HG03045 (cell line): ENCODE measurements at regions not wholly inside any gene's neighbourhood (a gene's known extent, or its start where the extent isn't known, plus 50 kb on each side); places are given as distances from the start of the nearest gene placed in this dataset.

Source experiments
- ATAC-seq: cut with Tn5 transposase; IDR thresholded peaks from one replicate; pipeline ENCODE4 v1.9.1; 2021; ENCODE audit warnings: mild to moderate bottlenecking, moderate library complexity; ENCODE audit not compliant: unreplicated experiment

GRCh38 chr2:176388861-176389260 is 119.6 kb downstream of the MTX2 start:
- no peak for ATAC-seq

- no peak for ATAC-seq
These were observed 121.3 kb downstream of the MTX2 start for GRCh38 chr2:176390276-176391147.

- no peak for ATAC-seq
These were observed 121.8 kb downstream of the MTX2 start for GRCh38 chr2:176391148-176391419.

GRCh38 chr2:176392249-176392648 is 123.0 kb downstream of the MTX2 start:
- no peak for ATAC-seq

- no peak for ATAC-seq
These were observed 123.6 kb downstream of the MTX2 start for GRCh38 chr2:176392744-176393414.

- no peak for ATAC-seq
These were observed 126.1 kb downstream of the MTX2 start for GRCh38 chr2:176395273-176395854.

- ATAC-seq, result no peak
These were observed 129.2 kb downstream of the MTX2 start for GRCh38 chr2:176398243-176399073.

GRCh38 chr2:176399074-176399598 is 129.9 kb downstream of the MTX2 start:
- no peak for ATAC-seq

- no peak for ATAC-seq
These were observed 136.2 kb downstream of the MTX2 start for GRCh38 chr2:176405477-176405876.

GRCh38 chr2:176407706-176408105 is 138.5 kb downstream of the MTX2 start:
- ATAC-seq, result no peak

GRCh38 chr2:176409671-176410070 is 140.4 kb downstream of the MTX2 start:
- ATAC-seq, result no peak

GRCh38 chr2:176412136-176412535 is 142.9 kb downstream of the MTX2 start:
- no peak for ATAC-seq

GRCh38 chr2:176413786-176414185 is 144.5 kb downstream of the MTX2 start:
- ATAC-seq, result no peak

GRCh38 chr2:176414641-176415040 is 145.4 kb downstream of the MTX2 start:
- ATAC-seq, result no peak

- no peak for ATAC-seq
These were observed 146.1 kb downstream of the MTX2 start for GRCh38 chr2:176415174-176415895.

- no peak for ATAC-seq
These were observed 146.8 kb downstream of the MTX2 start for GRCh38 chr2:176415937-176416499.

- ATAC-seq, result no peak
These were observed 149.5 kb downstream of the MTX2 start for GRCh38 chr2:176418768-176419167.

- ATAC-seq, result no peak
These were observed 150.4 kb downstream of the MTX2 start for GRCh38 chr2:176419591-176420071.

- no peak for ATAC-seq
These were observed 152.2 kb downstream of the MTX2 start for GRCh38 chr2:176421297-176422050.
